NCI-H526 (cell line): ENCODE measurements at regions not wholly inside any gene's neighbourhood (a gene's known extent, or its start where the extent isn't known, plus 50 kb on each side); places are given as distances from the start of the nearest gene placed in this dataset.

Experiments used
- DNase-seq, 2 experiments: peaks; one replicate each; lab custom pipeline; 2025; lab: John Stamatoyannopoulos, UW

DNA sequence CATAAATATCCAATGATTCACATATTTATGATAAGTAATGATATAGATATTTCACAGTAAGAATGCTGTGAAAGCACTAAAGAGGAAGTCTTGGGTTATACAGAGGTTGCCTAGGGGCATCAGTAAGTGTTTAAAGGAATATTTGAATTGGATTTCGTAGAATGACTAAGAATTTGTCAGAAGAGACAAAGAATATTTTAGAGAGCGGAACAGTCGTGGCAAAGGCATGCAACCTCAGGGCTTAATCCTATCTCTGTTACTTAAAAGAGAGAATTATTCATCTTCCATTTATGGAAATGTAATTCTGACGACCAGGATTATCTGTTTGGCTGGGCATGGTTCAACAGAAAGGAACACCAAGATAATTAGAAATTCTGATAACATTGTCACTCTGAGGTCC is 171.9 kb upstream of the NR5A2 start:
- DNase-seq, result no peak

DNA sequence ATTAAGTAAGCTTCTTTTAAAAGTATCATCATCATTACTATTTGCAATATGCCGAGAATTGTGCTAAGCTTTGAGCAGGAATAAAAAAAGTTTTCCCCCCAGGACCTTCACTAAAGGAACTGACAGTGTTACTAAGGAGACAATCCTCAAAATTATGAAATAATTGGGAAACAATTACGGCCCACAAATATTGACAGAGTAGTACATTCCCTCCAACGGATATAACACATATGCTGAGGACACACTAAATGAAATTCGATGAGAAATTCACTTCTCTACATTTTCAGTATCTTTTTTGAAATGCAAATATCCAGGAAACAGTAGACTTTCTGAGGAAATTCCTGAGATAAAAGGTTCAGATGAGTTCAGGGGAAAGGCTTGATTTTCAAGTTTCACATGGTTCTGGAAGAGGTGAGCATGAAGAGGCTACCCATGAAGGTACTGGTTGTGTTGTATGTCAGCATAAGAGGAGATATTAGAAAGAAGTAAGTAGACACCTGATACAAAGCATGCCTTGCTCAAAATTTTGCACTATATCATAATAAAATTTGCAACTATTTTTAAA is 171.2 kb upstream of the NR5A2 start:
- no peak for DNase-seq

DNA sequence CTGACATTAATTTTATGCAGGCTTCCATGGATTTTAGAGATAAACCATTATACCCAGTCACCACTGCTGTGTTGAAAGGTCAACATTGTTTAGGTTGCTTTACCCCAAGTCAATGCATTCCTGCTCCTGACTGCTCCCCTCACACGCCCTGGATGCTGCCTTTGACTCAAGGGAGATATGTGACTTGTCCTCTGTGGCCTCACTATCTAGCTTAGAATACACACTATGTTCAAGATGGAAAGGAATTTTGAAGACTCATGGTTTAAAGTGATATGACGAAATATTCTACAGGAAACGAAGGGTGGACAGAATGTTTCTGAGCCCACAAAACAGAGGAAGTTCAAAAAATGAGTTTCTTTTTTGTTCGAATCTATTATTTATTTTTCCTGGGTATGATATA is 170.4 kb upstream of the NR5A2 start:
- no peak for DNase-seq

DNA sequence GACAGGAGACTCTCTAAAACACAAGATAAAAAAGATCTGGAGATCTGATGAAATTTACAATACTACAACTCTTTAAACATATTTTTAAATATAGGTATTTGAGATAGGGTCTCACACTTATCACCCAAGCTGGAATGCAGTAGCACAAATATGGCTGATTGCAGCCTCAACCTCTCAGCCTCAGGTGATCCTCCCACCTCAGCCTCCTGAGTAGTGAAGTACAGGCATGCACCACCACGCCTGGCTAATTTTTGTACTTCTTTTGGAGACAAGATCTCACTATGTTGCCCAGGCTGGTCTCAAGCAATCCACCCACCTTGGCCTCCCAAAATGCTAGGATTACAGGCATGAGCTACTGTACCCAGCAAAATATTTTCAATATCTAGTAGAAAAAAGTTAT is 170.0 kb upstream of the NR5A2 start:
- no peak for DNase-seq

DNA sequence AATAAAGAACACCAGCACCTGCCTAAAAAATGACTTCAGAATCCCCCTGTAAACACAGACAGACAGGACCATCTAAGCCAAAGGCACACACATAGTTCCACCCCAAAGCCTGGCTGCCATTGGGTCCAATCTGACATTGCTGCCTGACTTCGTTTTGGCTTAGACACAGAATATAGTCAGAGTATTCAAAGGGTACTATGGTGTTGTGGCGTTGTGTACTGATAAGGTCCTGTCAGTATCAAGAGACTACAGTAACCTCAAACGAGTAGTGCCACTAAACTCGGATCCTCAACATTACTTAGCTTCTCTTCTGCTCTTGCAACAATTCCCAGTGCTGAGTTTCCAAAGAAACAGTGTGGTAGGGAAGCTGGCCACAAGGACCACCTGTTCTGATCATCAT is 169.3 kb upstream of the NR5A2 start:
- DNase-seq, result no peak

DNA sequence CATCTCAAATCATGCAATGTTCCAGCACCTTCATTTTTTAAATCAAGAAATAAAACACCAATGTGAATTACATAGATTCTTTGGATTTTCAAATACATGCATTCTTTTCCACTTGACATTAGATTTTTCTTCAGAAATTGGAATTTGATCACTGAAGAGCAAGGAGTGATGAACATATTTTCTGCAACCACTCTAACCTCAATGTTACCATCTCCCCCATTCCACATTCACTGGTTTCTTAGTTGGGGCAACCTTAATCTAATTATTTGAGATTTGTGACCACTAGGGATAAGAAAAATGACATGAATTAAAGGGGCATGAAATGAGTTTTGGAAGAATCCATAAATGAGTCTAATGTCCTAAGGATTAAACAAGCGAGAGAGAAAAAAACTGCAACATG is 168.7 kb upstream of the NR5A2 start:
- DNase-seq, result no peak

DNA sequence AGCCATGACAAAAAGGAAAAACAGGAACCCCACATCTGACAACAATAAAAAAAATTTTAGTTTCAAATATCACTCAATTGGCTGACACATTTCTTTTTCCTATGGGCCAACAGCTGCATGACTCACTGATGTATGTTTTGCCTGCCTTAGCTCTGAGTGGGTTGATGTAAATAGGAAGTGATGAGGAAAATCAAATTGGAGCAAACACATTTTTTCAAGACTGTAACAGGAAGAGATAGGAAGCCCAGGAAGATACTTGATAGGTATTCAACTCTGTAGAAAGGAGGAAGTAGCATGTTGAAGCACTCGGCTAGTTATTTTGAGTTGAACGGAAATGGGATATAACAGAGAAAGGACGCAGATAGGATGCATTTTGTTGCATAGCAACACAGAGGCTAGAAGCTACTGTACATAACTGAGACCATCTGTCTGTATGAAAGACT is 168.0 kb upstream of the NR5A2 start:
- DNase-seq, result no peak

DNA sequence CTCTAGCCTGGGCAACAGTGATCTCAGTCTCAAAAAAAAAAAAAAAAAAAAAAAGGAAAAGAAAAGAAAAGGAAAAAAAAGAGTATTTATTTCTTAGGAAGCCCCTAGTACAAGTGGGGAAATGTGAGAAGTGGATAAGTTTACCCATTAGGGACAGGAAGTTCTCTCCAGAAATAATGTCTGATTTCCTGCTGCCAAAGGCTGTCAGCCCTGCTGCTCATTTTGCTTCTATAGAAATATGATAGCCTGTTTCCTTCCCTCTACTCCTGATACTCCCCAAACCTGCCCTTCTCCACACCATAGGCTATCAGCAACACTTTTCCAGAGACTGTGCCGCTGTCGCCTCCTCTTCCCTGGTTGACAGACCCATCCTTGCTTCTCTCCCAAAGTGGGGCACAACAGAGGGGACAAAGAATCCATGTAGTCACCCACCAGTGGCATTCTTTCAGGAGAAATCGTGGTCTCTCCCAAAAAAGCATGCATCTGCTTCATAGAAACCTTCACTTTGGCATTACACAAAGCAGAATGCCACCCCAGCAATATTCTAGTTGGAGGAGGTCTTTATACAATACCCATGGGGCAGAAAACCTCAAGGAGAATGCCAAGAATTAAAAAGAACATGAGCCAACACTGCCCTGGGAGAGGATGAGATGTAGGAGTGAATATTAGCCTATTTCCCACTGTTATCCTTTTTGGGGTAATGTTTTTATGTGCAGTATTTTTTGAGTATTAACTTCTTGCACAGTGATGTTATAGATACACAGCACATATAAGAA is 166.3 kb upstream of the NR5A2 start:
- no peak for DNase-seq

DNA sequence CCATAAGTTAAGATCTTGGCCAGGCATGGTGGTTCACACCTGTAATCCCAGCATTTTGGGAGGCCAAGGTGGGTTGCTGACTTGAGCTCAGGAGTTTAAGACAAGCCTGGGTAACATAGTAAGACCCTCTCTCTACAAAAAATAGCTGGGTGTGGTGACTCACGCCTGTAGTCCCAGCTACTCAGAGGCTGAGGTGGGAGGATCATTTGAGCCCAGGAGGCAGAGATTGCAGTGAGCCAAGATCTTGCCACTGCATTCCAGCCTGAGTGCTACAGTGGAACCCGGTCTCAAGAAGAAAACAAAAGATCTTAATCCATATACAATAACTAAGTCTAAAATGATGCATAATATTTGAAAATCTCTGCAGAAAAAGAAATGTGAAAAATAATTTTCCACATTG is 165.5 kb upstream of the NR5A2 start:
- DNase-seq, result no peak

DNA sequence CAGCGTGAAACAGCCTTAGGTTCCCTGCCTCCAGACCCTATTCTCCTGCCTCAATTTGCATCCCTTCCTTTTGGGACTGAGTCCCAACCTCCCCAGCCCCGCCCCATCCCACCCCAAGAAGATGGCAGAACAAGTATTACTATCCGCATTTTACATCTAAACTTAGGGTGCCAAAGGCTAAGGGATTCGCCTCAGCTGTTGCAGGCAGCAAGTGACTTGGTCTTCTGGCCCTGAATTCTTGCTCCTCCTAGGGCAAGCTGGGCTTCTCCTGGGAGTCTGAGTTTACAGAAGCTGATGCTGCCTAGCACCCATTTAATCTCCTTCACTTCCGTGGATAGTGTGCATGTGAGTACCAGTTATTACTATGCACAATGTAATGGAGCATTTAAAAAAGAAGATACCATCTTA is 161.3 kb upstream of the NR5A2 start:
- DNase-seq, result no peak

DNA sequence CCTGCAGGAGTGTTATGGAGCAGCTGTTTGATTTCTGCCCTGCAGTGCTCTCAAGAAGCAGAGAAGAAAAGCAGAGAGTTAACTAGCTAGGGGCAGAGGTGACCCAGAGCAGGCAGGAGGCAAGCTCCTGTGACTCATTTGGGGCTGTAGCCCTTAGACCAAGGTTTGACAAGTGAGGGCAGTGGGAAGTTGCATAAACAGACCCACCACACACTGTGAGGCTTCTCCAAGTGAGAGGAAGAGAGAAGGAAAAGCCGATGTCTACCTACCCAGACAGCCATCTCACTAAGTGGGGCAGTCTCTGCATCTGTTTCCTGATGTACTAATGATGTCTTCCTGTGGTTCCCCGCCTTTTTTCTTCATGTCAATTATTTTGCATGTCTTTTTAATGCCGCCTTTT is 159.9 kb upstream of the NR5A2 start:
- DNase-seq, result no peak

DNA sequence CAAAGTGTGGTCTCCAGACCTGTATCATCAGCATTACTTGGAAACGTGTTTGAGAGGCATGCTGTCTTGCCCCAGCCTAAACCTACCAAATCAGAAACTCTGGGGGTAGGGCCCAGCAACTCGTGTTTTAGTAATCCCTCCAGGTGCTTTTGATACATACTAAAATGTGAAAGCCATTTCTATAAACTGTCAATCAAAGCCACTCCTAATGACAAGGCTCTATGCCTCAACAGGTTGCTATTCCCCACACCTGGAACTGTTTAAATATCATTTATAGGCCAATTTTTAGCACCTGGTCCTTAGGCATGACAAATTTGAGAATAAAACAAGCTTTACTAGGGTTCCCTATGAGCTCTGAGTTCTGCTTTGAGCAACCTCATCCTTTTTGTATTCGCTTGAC is 158.7 kb upstream of the NR5A2 start:
- DNase-seq, result no peak

DNA sequence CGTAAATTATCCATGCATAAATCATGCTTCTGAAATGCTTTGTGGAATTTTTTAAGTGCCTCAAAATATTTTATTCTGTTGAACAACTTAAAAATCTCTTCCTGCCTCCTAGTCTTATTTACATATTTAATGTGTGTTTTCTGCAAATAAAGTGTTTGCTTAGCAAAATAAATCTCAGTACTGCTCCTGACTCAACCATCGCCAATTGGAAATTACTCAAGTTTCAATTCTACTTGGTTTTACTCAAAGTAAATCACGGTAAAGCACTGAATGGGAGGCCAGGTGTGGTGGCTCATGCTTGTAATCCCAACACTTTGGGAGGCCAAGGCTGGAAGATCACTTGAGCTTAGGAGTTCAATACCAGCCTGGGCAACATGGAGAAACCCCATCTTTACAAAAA is 152.2 kb upstream of the NR5A2 start:
- no peak for DNase-seq

DNA sequence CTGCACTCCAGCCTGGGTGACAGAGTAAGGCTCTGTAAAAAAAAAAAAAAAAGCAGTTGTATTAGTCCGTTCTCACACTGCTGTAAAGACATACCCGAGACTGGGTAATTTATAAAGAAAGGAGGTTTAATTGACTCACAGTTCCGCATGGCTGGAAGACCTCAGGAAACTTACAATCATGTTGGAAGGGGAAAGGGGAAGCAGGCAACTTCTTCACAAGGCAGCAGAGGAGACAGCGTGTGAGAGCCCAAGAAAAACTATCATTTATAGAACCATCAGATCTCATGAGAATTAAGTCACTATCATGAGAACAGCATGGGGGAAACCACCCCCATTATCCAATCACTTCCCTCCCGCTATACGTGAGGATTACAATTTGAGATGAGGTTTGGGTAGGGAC is 151.7 kb upstream of the NR5A2 start:
- DNase-seq, result no peak

DNA sequence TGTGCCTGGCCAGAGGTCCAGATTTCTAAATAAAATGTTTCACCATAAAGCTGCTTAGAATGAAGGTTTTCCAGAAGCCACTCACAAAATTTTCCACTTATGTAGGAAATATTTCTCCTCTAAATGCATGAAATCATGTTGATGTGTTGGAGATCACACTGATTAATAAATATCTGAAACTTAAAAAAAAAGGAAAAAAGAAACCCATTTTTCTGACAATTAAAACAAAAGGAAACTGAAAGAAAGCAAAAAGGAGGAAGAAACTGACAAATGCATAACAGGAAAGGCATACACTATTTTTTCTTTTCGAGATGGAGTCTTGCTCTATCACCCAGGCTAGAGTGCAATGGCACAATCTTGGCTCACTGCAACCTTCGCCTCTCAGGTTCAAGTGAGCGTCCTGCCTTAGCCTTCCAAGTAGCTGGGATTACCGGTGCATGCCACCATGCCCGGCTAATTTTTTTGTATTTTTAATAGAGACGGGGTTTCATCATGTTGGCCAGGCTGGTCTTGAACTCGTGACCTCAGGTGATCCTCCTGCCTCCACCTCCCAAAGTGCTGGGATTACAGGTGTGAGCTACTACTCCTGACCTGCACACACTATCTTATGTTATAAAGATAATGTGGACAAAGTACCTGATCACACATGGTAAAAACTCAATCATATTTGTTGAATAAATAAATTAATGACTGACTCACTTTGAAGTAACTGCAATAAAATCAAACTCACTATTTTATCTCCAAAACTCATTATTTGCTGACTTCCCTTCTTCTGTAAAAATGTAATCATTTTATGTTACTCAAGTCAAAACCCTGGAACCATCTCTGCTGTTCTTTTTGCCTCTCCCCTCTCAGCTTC is 149.8 kb upstream of the NR5A2 start:
- DNase-seq, result no peak

DNA sequence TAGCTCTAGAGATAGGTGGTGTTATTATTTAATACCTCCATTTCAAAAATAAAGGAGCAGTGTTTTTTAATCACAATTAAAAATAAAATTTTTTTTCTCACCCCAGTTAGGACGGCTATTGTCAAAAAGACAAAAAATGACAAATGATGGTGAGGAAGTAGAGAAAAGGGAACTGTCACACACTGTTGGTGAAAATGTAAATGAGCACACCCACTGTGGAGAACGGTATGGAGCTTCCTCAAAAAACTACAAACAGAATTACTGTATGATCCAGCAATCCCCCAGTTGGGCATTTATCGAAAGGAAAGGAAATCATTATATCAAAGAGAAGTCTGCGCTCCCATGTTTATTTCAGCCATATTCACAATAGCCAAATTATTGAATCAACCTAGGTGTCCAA is 148.7 kb upstream of the NR5A2 start:
- DNase-seq, result no peak

DNA sequence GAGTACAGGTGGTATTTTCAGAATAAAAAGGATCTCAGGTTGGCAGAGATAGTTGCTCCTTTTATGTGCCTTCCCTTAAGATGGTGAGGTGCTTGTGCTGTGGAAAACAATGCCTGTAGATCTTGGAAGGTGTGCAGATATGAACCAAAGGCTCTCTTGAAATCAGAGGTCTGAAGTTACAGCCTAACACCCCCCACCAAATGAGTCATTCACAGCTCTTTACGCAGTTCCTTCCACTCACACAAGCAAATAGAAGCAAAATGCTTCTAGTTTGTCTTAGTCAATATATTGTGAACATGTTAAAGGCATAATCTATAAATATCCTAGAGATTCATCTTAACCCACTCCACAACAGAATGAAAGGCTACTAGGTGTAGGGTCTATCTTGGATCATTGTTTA is 128.9 kb upstream of the NR5A2 start:
- no peak for DNase-seq

DNA sequence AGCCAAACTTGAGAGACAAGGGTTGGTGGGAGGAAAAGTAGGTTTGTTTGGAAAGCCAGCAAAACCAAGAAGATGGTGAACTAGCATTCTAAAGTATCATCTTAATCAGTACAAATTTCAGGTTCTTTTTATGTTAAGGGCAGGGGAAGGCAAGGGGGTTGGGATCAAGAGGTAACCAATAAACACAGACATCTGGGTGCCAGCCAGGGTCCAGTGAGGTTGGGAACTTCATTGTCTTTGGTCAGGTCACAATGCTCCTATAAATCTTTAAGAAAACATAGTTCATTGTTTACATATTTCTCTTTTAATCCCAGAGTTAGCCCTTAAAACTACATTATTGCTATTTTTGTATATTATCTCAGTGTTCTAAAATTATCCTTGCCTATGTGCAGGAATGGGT is 126.2 kb upstream of the NR5A2 start:
- no peak for DNase-seq

DNA sequence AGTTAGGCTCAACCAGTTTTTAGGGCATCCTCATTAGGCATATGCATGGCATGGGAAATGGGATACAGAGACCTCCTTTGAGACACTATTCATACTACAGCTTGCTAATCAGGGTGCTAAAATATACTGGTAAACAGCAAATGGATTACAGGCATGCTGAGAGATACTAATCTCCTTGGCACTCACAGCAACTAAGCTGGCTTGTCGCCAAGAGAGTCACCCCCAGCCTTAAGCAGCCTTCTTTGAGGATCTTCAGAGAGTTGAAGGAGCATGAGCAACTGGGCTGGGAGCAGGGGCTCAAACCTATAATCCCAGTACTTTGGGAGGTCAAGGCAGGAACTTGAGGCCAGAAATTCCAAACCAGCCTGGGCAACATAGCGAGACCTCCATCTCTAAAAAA is 120.1 kb upstream of the NR5A2 start:
- DNase-seq, result no peak

DNA sequence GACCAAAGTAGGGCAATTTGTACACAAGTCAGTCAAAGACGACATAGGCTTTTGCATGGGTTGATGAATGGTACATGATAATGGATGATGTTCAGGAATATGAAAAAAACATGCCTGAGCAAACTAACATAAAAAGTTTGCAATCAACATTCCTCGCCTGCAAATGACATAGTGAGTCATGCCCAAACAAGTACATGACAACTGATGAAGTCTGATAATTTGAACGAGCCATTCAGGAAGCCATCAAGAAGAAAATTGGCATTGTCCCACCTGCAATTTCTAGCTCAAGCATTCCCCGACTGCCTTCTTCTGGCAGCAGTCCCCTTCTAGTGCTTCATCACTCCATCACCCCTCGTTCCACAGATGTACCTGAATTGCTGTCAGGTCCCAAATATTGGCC is 118.4 kb upstream of the NR5A2 start:
- DNase-seq, result no peak

DNA sequence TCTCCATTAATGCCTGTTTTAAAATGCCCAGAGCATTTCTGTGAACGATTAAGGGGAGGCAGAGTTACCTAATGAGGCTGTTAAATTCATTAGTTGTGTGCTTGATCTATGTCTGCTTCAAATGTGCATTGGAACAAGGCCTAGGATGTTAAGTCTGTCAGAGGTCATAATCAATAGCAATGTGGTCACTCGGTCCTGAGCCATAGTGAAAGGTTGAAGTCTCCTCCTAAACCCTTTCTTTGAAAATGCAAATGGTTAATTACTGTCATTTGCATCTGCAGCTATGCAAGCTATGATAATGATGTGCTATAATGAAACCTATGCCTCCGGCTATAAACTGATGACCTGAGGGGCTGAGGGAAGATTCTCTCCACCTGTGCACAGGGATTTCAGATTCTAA is 114.2 kb upstream of the NR5A2 start:
- DNase-seq, result peak; percentile 35 to 56

DNA sequence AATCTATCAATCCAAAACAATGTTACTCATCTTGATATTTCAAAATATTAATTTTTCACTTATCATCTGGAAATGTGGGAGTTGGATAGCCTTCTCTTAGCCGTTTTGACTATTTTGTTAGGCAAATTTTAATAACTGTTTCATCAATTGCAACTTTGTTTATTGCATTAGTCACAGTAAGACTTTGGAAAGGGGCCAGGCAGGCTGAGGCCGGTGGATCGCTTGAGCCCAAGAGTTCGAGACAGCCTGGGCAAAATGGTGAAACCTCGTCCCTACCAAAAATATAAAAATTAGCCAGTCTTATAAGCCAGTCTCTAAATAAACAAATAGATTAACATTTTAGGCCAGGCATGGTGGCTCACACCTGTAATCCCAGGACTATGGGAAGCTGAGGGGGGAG is 113.0 kb upstream of the NR5A2 start:
- DNase-seq, result peak in 1 of 2 experiments; percentile 33

DNA sequence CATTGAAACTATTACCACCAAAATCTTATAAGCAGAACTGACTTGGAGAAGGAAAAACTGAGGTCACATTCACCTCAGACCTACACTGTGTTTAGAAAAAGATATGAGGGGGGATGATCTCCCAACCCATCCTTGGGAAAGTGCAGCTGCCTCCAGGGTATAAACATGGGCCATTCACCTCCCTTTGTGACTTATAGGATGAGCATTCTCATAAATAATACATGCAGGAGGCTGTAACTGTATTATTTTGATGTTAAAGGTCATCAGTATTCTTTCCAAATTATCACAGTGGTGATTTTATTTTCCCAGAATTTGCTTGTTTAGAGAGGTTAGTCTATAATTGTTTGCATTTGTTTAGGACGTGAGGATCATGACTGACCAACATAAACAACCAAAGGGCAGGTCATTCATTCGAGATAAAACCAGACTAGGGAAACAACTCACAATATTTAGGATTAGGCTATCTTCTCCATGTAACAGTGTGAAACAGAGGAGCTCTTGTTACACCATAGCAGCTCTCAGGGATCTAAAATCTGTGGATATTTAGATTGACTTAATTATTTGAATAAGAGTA is 109.2 kb upstream of the NR5A2 start:
- DNase-seq, result no peak
